GM12878 (cell line): ENCODE measurements at regions not wholly inside any gene's neighbourhood (a gene's known extent, or its start where the extent isn't known, plus 50 kb on each side); places are given as distances from the start of the nearest gene placed in this dataset.

Source experiments
- ATAC-seq: fragments of 200-7000 bp; cut with Tn5 transposase; 3 replicates; pipeline ENCODE4 v1.9.1; 2020; ENCODE audit warnings: mild to moderate bottlenecking, moderate library complexity
- BruUV-seq: library from RNA; stranded (reverse); fragments of 400-500 nt; replicated peaks from 2 replicates; lab custom pipeline; 2021; lab: Mats Ljungman, UMichigan
- CTCF ChIA-PET: fragments of 300-600 bp; sonication (Branson Sonifier 250); formaldehyde crosslinking; extraction: SDS; loops from one replicate; lab custom pipeline; 2021; ENCODE audit warnings: inconsistent platforms; lab: Yijun Ruan, JAX
- POLR2A ChIA-PET: fragments of 350-600 bp; formaldehyde crosslinking; extraction: SDS; loops from one replicate; lab custom pipeline; 2021; ENCODE audit warnings: inconsistent platforms; lab: Charles Lee
- RAD21 ChIA-PET: fragments of 300-600 bp; sonication (Branson Sonifier 250); formaldehyde crosslinking; loops from one replicate; lab custom pipeline; 2023; ENCODE audit warnings: antibody characterized with exemption; ENCODE audit not compliant: unreplicated experiment; lab: Charles Lee
- SMC1A ChIA-PET: fragments of 300-600 bp; sonication (Branson Sonifier 250); formaldehyde crosslinking; loops from one replicate; lab custom pipeline; 2023; ENCODE audit not compliant: unreplicated experiment, uncharacterized antibody; lab: Charles Lee
- DNase-seq: peaks from one replicate; pipeline ENCODE4 v3.0.0-alpha.2; 2011; ENCODE audit warnings: low read depth, low spot score
- FAIRE-seq: peaks from 3 replicates; lab custom pipeline; 2011; peaks lifted over from hg19 to GRCh38; lab: Jason Lieb, UNC
- H2AFZ ChIP-seq: 2 replicates; pipeline ENCODE4 v1.6.0; 2011; ENCODE audit warnings: low read depth, low read length, control low read depth; ENCODE audit not compliant: control insufficient read depth
- H3K27ac ChIP-seq: 2 replicates; pipeline ENCODE4 v1.5.1; 2011; ENCODE audit warnings: control low read depth; ENCODE audit not compliant: control insufficient read depth, insufficient read depth
- H3K27me3 ChIP-seq, 2 experiments: replicated peaks in 1 of 2; 2 replicates each; pipeline versions ENCODE4 v1.6.0 to v1.6.1; 2011; ENCODE audit warnings: low read length in 1 of 2; ENCODE audit not compliant: control insufficient read depth in 2 of 2, insufficient read depth in 2 of 2
- H3K36me3 ChIP-seq, 2 experiments: 2 replicates each; pipeline ENCODE4 v1.5.1; 2011; ENCODE audit warnings: low read length in 1 of 2; ENCODE audit not compliant: control insufficient read depth in 2 of 2, insufficient read depth in 2 of 2
- H3K4me1 ChIP-seq: 2 replicates; pipeline ENCODE4 v1.6.1; 2011; ENCODE audit warnings: mild to moderate bottlenecking, low read length, moderate library complexity, mixed read lengths; ENCODE audit not compliant: control insufficient read depth, insufficient read depth
- H3K4me2 ChIP-seq: 2 replicates; pipeline ENCODE4 v1.6.0; 2011; ENCODE audit warnings: control low read depth; ENCODE audit not compliant: control insufficient read depth, insufficient read depth
- H3K4me3 ChIP-seq: fragments of 200-600 bp; sonication (generic); 2 replicates; pipeline ENCODE4 v1.5.1; 2016
- H3K79me2 ChIP-seq: 2 replicates; pipeline ENCODE4 v1.6.0; 2011; ENCODE audit warnings: low read length; ENCODE audit not compliant: control insufficient read depth, insufficient read depth
- H3K9ac ChIP-seq: 2 replicates; pipeline ENCODE4 v1.8.0; 2011; ENCODE audit warnings: low read length, control low read depth, mixed read lengths; ENCODE audit not compliant: control insufficient read depth, insufficient read depth
- H3K9me3 ChIP-seq: replicated peaks from 3 replicates; pipeline ENCODE4 v1.5.1; 2011; ENCODE audit warnings: mild to moderate bottlenecking, low read length; ENCODE audit not compliant: control insufficient read depth, insufficient read depth
- H4K20me1 ChIP-seq: 2 replicates; pipeline ENCODE4 v1.6.0; 2011; ENCODE audit not compliant: control insufficient read depth, insufficient read depth
- FOXM1 ChIP-seq: IDR thresholded peaks from 2 replicates; pipeline ENCODE4 v1.6.1; 2012; ENCODE audit warnings: low read depth, mild to moderate bottlenecking, inconsistent platforms, low read length, moderate library complexity
- HDGF ChIP-seq: fragments of 450-650 bp; IDR thresholded peaks from 2 replicates; pipeline ENCODE4 v1.6.1; 2016; ENCODE audit warnings: antibody characterized with exemption
- MAX ChIP-seq: IDR thresholded peaks from 2 replicates; pipeline ENCODE4 v1.6.1; 2012; ENCODE audit warnings: low read depth, low read length, improper control_type of control experiment
- POLR2AphosphoS2 ChIP-seq: IDR thresholded peaks from 2 replicates; pipeline ENCODE4 v1.6.1; 2011; ENCODE audit warnings: low read depth, mild to moderate bottlenecking, low read length, improper control_type of control experiment, moderate library complexity
- POU2F2 ChIP-seq: IDR thresholded peaks from 3 replicates; pipeline ENCODE4 v1.6.1; 2011; ENCODE audit warnings: low read depth, mild to moderate bottlenecking, low read length, borderline replicate concordance
- SMAD1 ChIP-seq: fragments of 450-650 bp; IDR thresholded peaks from 2 replicates; pipeline ENCODE4 v1.6.1; 2018; ENCODE audit warnings: mild to moderate bottlenecking, low read depth; ENCODE audit not compliant: partially characterized antibody
- TCF12 ChIP-seq: IDR thresholded peaks from 2 replicates; pipeline ENCODE4 v1.6.1; 2011; ENCODE audit warnings: low read depth, mild to moderate bottlenecking, low read length
- TCF3 ChIP-seq: IDR thresholded peaks from 2 replicates; pipeline ENCODE4 v1.6.1; 2012; ENCODE audit warnings: low read depth, mild to moderate bottlenecking, low read length, borderline replicate concordance; ENCODE audit not compliant: insufficient read depth
- TCF7 ChIP-seq: IDR thresholded peaks from 2 replicates; pipeline ENCODE4 v1.6.1; 2014; ENCODE audit warnings: antibody characterized with exemption, borderline replicate concordance
- WRNIP1 ChIP-seq: IDR thresholded peaks from 2 replicates; pipeline ENCODE4 v1.6.1; 2011; ENCODE audit warnings: low read depth, low read length, improper control_type of control experiment, borderline replicate concordance
- ZBTB4 ChIP-seq: fragments of 450-650 bp; formaldehyde crosslinking; IDR thresholded peaks from 2 replicates; pipeline ENCODE4 v1.4.0; 2022; ENCODE audit warnings: mild to moderate bottlenecking, moderate library complexity
- ZBTB40 ChIP-seq: fragments of 450-650 bp; IDR thresholded peaks from 2 replicates; pipeline ENCODE4 v1.6.1; 2016; ENCODE audit warnings: mild to moderate bottlenecking, moderate library complexity, borderline replicate concordance
- WGBS: methylation state at CpG from one replicate; pipeline ENCODE4 v1.1.6; 2016; ENCODE audit warnings: low lambda C conversion rate; ENCODE audit not compliant: insufficient replicate concordance, insufficient coverage; ENCODE audit errors: missing lambda C conversion rate; 5-methylcytosine and 5-hydroxymethylcytosine counted together
- in situ Hi-C: fragments of 300-500 bp; cut with MboI; formaldehyde crosslinking; loops from 9 replicates; pipeline ENCODE4 v1.14.3; 2018; ENCODE audit warnings: mixed read lengths
- intact Hi-C: fragments of 100-400 bp; cut with micrococcal nuclease; formaldehyde crosslinking; loops from one replicate; pipeline ENCODE4 v1.14.2; 2022; ENCODE audit not compliant: unreplicated experiment

- ATAC-seq, result peak; percentile 95
- H4K20me1 ChIP-seq, result no peaks in the 10 kb centered on the region
- TF ChIP-seq TCF3, result peak; percentile 91
- TF ChIP-seq WRNIP1, result no peak
- TF ChIP-seq TCF12, result peak; percentile 93
- peak; percentile 71; the same call in 1 of the 2 replicates for TF ChIP-seq POLR2AphosphoS2
- no peak for TF ChIP-seq ZBTB4 (CRISPR knock-in tag)
- no peak for TF ChIP-seq HDGF
- TF ChIP-seq MAX, result no peak
- no peak for TF ChIP-seq TCF7
- TF ChIP-seq FOXM1, result no peak
- TF ChIP-seq ZBTB40, result no peak
- TF ChIP-seq POU2F2, result no peak
- peak; percentile 100 for TF ChIP-seq SMAD1
Observed at GRCh38 chr5:109468737-109469420, 59.1 kb upstream of the PJA2 start.

More at GRCh38 chr5:109468737-109469420, 59.1 kb upstream of the PJA2 start:
- peak; percentile 27 for FAIRE-seq
- DNase-seq, result peak; percentile 63
- no TSS peak for BruUV-seq
- in situ Hi-C loops (loop anchor here (25.0 kb wide), 1 partner anchor 832 kb away; no protein-coding TSS in a partner anchor), intact Hi-C loops (loop anchor here (2.0 to 10.0 kb wide), 3 partner anchors 544 to 826 kb away; no protein-coding TSS in a partner anchor)
- Histone ChIP-seq H3K9me3 (no peaks in the 10 kb centered on the region), H3K9ac (no peak overlapping the region), H3K27me3 (no peaks in the 10 kb centered on the region), H3K79me2 (no peaks in the 10 kb centered on the region), H3K27ac (no peak overlapping the region), H3K36me3 (no peaks in the 10 kb centered on the region), H3K4me1 (peaks cover 7% of the 10 kb centered on the region), H2AFZ (no peak overlapping the region), H3K4me3 (no peak overlapping the region), H3K4me2 (no peak overlapping the region)
- RAD21 ChIA-PET, result interaction anchor here (1.2 kb wide), 1 partner anchor 788 kb away, joined by 4 read pairs; no protein-coding TSS in a partner anchor
- WGBS, result 3% methylated on average over 4 of the region's 4 CpGs
- POLR2A ChIA-PET, result no interaction called here
- CTCF ChIA-PET, result interaction anchor here (0.7 to 2.2 kb wide), 17 partner anchors 13 to 984 kb away, joined by 3 to 7 read pairs (median 3); no protein-coding TSS in a partner anchor
- SMC1A ChIA-PET, result interaction anchor here (0.6 to 2.3 kb wide), 4 partner anchors 268 to 830 kb away, joined by 3 to 7 read pairs (median 6); no protein-coding TSS in a partner anchor
